IPS-NIHi7 (cell line): ENCODE measurements at regions not wholly inside any gene's neighbourhood (a gene's known extent, or its start where the extent isn't known, plus 50 kb on each side); places are given as distances from the start of the nearest gene placed in this dataset.
"Not testable (repeated sequence)": the region's sequence is repeated elsewhere in the genome, so short reads cannot be mapped to it uniquely, and the experiment has no call there.

Experiments
- DNase-seq: peaks from one replicate; pipeline ENCODE4 v3.0.0; 2012; ENCODE audit warnings: mixed read lengths; ENCODE audit errors: extremely low spot score

DNA sequence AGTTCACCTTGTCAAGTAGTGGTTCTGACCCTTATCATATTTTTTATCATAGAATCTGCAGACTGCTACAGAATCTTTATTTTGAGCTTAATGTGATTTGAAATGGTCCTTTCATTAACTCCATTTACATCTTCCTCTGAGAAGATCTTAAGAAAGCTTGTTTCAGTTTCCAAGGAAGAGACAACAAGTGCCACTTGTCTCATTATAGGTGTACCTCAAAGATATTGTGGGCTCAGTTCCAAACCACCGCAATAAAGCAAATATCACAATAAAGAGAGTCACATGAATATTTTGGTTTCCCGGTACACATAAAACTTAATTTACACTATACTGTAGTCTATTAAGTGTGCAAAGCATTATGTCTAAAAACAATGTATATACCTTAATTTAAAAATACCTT, 66.4 kb upstream of the ATXN1 start:
- no peak for DNase-seq

- no peak for DNase-seq
Observed at GRCh38 chr6:16825784-16826183, 64.5 kb upstream of the ATXN1 start.

DNA sequence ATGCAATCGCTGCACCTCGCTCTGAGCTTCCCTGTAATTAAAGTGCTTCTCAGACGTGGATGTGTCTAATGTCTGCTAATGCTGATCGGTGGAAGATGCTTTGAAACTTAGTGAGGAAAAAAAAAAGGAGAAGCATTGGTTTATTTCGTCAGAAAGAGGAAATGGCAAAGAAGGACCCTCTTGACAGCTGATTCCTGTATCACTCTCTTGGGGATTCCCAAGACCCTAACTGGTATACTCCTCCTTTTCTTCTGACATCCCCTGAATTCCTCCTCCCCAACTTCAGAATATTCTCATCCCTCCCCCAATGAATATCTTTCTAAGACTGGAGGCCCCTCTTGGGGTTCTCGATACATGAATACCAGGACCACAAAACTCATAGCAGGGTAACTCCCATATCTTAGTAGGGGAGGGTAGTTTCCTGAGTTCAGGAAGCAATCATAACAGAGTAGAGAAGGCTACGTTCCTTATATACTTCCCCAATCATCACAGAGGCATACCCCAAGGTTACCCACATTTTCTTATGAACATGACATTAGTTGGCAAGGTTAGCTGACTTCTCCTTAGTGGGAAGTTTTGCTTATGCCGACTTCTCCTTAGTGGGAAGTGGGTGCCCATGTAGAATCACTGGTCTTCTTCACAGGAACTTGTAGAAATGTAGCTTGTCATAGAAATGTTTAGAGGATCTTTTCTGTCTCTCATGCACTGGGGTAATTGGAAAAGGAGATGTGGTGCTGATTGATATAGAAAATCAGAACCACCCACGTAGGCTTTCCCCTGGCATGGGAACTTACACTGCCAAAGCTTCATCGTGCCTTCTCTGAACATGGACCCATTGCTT, 63.8 kb upstream of the ATXN1 start:
- DNase-seq = no peak

- DNase-seq = no peak
Observed at GRCh38 chr6:16823718-16824352, 62.6 kb upstream of the ATXN1 start.

DNA sequence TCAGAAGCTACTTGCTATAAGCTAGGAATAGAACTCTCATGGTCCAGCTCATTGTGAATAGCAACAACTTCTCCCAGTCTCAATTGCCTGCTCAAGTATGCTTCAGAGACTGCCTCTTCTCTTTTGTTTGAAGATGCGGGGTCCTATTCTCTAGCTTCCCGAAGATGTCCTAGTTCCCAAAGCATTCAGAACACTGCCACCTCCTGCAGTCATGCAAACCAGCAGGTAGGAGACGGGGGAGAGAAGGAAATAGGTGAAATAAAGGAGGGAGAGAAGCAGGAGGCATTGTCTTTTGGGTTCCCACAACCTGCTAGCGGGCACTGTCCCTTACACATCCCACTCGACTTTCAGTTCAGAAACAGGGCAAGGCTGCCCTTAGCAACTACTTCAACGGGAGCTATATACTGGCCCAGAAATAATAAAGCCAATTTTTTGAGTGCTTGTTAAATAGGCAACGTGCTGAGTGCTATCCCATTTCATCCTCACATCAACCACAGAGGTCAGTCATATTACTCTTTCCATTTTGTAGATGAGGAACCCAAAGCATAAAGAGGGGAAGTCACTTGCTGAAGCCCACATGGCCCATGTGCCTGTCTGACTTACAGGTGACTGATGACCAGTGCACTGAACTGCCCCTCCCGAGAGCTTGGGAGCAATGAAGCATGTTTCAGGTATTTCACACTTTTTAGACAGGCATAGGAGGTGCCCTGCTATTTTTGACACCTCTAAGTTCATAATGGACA, 61.9 kb upstream of the ATXN1 start:
- no peak for DNase-seq

DNA sequence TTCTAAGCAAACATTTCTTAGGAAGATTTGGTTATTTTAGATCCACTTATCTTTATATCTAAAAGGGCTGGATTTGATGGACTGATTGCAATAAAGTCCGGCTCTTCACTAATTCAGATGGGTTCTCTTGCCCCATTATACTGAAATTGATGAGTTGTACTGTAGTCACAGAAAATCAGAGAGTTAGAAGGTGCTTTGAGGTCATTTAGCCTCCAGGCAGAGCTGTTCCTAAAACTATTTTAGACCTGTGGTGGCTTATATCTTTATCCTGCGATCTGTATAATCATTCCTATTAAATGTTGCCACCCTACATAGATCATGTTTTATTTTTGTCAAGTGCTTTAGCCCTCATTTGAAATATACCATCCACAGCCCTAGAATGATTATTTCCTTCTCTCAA, 61.3 kb upstream of the ATXN1 start:
- no peak for DNase-seq

DNA sequence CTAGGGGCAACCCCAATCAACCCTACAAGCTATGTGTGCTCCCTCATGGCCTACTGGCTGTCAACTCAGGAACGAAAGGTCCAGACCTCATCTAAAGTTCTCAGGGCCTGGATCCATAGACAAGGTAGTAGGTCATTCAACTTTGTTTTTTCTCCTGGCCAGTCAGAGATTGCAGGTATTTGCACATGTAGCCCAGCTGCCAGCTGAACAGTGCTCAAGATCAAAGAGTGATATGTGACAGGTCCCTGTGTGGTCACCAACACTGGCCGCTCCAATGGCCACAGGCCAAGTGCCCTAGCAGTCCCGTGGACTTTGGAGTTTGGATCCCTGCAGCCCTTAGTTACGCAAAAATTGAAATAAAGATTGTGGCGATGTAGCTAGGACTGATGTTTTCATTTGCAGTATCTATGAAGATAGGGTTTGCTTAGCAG, 60.6 kb upstream of the ATXN1 start:
- DNase-seq = no peak

- not testable (repeated sequence) for DNase-seq
Observed at GRCh38 chr6:16820262-16820661, 59.0 kb upstream of the ATXN1 start.

DNA sequence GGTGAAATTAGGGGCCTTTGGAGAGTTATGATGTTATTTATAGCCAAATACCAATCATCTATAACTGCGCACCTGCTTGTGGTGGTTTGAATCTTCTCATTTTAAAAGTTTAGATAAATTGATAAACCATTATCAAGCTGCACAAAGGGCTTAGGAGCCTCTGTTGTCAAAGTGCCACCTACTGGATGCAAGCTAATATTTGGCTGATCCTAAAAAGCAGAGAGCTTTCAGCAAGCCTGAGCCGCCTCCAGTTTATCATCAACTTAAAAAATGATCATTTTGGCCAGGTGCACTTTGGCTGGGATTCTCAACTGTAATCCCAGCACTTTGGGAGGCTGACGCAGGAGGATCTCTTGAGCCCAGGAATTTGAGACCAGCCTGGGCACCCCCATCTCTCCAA, 58.5 kb upstream of the ATXN1 start:
- no peak for DNase-seq

- DNase-seq = no peak
Observed at GRCh38 chr6:16818992-16819626, 57.8 kb upstream of the ATXN1 start.

DNA sequence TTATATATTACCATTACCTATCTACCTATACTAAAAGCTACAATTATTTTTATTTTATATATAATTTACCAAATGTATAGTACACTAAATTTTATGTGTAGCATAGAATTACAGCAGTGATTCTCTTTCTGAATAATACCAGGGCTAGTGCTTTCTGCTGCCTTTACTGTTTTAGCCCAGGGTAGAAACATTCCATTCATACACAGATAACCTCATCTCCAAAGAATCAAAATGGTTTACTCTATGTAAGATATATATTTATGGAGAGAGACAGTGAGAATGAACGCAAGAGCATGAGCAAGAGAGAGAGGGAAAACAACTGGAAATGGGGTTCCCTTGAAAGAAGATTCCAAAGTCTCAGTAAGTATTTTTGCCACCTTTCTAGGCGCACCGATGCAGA, 56.3 kb upstream of the ATXN1 start:
- no peak for DNase-seq

DNA sequence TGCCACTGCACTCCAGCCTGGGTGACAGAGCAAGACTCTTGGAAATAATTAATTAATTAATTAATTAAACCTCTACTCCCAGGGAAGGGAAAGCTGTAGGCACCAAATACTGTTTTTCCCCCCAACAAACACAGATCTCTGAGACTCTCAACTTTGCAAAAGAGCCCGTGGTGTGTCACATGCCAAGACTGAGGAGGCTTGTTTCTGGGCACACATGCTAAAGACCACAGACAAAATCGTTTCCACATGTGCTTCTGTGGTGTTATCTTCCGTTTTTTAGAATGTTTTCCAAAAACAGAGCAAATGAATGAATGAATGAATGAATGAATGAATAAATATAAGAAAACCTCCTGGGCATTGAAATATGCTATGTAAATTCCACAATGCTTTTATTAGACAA, 55.6 kb upstream of the ATXN1 start:
- DNase-seq = no peak

DNA sequence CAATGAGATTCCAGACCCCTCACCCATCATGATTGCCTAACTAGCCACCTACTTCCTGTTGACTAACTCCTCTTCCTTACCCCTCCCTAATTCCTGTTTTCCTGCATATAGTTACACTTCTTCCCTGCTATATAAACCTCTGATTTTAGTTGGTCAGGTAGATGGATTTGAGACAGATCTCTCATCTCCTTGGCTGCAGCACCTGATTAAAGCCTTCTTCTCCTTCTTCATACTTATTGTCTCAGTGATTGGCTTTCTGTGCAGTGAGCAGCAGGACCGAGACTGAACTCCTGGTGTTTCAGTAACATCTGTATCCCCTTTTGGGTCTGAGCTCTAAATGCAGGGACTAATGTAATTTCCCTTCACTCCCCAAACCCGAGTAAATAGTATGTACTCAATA, 51.7 kb upstream of the ATXN1 start:
- DNase-seq = no peak

DNA sequence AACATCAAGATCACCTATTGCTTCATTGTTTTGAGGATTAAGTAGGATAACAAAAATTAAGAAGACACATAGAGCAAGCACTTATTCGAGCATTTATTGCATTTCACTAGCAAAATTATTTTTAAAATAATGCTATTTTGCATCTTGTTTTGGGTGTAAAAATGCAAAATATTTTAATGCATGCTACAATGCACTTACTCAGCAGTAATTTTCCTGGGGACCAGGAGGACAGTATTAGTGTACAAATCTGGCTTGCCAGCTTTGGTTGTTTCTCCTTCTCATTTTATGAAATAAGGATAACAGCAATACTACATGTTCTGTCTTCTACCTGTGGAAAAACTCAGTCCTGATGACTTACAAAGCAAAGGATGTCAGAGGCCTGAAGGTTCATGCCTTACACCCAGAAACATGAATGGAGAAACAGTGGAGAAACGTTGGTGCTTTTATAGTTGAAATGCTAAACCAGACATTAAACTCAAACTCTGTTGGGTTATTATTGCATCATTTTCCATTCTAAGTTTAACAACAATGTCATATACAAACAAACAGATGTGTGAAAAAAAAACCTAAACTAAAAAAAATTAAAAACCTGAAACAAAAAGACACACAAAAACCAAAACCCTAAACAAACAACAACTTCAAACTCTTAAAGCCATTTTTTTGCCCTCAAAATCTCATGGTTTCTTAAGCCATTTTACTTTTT, 50.2 kb upstream of the ATXN1 start:
- no peak for DNase-seq
